Retinal pigment epithelial cell (primary cell): ENCODE measurements at regions not wholly inside any gene's neighbourhood (a gene's known extent, or its start where the extent isn't known, plus 50 kb on each side); places are given as distances from the start of the nearest gene placed in this dataset.

Source experiments
- DNase-seq: peaks from one replicate; pipeline ENCODE4 v3.0.0-alpha.2; 2010; ENCODE audit warnings: low read depth
- H3K4me3 ChIP-seq: 2 replicates; pipeline ENCODE4 v1.5.1; 2011; ENCODE audit warnings: mild to moderate bottlenecking, low read length, control low read depth, moderate library complexity
- CTCF ChIP-seq: conservative IDR thresholded peaks from 2 replicates; pipeline ENCODE4 v1.5.1; 2011; ENCODE audit warnings: low read depth, low read length, control low read depth, inconsistent platforms

GRCh38 chr7:51645702-51646298 lies 329.2 kb upstream of the COBL start:
- no peak overlapping the region for H3K4me3 ChIP-seq
- TF ChIP-seq CTCF: no peak
- no peak for DNase-seq

- TF ChIP-seq CTCF: no peak
- no peak for DNase-seq
Observed at GRCh38 chr7:51645255-51645654, 328.6 kb upstream of the COBL start.

GRCh38 chr7:51644216-51644615 lies 327.6 kb upstream of the COBL start:
- no peak overlapping the region for H3K4me3 ChIP-seq
- TF ChIP-seq CTCF: no peak
- DNase-seq: no peak

More at GRCh38 chr7:51645255-51645654, 328.6 kb upstream of the COBL start:
- no peak overlapping the region for H3K4me3 ChIP-seq

- no peak overlapping the region for H3K4me3 ChIP-seq
- no peak for DNase-seq
- no peak for TF ChIP-seq CTCF
Observed at GRCh38 chr7:51640841-51641240, 324.2 kb upstream of the COBL start.

- no peak overlapping the region for H3K4me3 ChIP-seq
- TF ChIP-seq CTCF: no peak
- DNase-seq: no peak
Observed at GRCh38 chr7:51639661-51640334, 323.2 kb upstream of the COBL start.

- no peak for TF ChIP-seq CTCF
- no peak for DNase-seq
Observed at GRCh38 chr7:51636503-51636902, 319.9 kb upstream of the COBL start.

GRCh38 chr7:51635775-51636174 lies 319.2 kb upstream of the COBL start:
- no peak for DNase-seq
- H3K4me3 ChIP-seq: no peak overlapping the region
- no peak for TF ChIP-seq CTCF

More at GRCh38 chr7:51636503-51636902, 319.9 kb upstream of the COBL start:
- H3K4me3 ChIP-seq: no peak overlapping the region
